Body of pancreas (tissue), 4 donors: ENCODE measurements at regions not wholly inside any gene's neighbourhood (a gene's known extent, or its start where the extent isn't known, plus 50 kb on each side); places are given as distances from the start of the nearest gene placed in this dataset.

Experiments
- CTCF ChIP-seq, 7 experiments: fragments of 450-650 bp in 4 of 7; fragments of 200-600 bp in 3 of 7; sonication (generic) in 3 of 7; IDR thresholded peaks; one replicate each; pipeline ENCODE4 v1.5.1; 2016 to 2019; ENCODE audit warnings: antibody characterized with exemption in 7 of 7
- POLR2A ChIP-seq, 3 donors: fragments of 450-650 bp; IDR thresholded peaks; one replicate each; pipeline ENCODE4 v1.6.1; 2016; ENCODE audit warnings: antibody characterized with exemption in 3 of 3, mild to moderate bottlenecking in 2 of 3

GRCh38 chr5:133905424-133905823 is 63.0 kb downstream of the C5orf15 start:
- TF ChIP-seq CTCF (IDR thresholded peaks at IDR 0.05) (no peak), POLR2A (IDR thresholded peaks at IDR 0.05) (no peak)
